Kasumi-1 (cell line): ENCODE measurements at regions not wholly inside any gene's neighbourhood (a gene's known extent, or its start where the extent isn't known, plus 50 kb on each side); places are given as distances from the start of the nearest gene placed in this dataset.

Experiments used
- DNase-seq, 2 experiments: peaks; one replicate each; lab custom pipeline; 2025; lab: John Stamatoyannopoulos, UW

GRCh38 chr12:115215544-115215943 lies 531.6 kb upstream of the TBX3 start:
- DNase-seq, result no peak

- DNase-seq, result no peak
Observed at GRCh38 chr12:115213538-115214016, 529.6 kb upstream of the TBX3 start.

- no peak for DNase-seq
Observed at GRCh38 chr12:115213118-115213517, 529.1 kb upstream of the TBX3 start.

GRCh38 chr12:115212356-115212755 lies 528.4 kb upstream of the TBX3 start:
- DNase-seq, result no peak

GRCh38 chr12:115210533-115211252 lies 526.7 kb upstream of the TBX3 start:
- DNase-seq, result no peak

- DNase-seq, result no peak
Observed at GRCh38 chr12:115209230-115209629, 525.3 kb upstream of the TBX3 start.

- DNase-seq, result no peak
Observed at GRCh38 chr12:115208098-115208497, 524.1 kb upstream of the TBX3 start.

- DNase-seq, result no peak
Observed at GRCh38 chr12:115207216-115207915, 523.4 kb upstream of the TBX3 start.

- no peak for DNase-seq
Observed at GRCh38 chr12:115206801-115207200, 522.8 kb upstream of the TBX3 start.

- DNase-seq, result no peak
Observed at GRCh38 chr12:115205755-115206308, 521.9 kb upstream of the TBX3 start.

- DNase-seq, result no peak
Observed at GRCh38 chr12:115204957-115205754, 521.2 kb upstream of the TBX3 start.

- no peak for DNase-seq
Observed at GRCh38 chr12:115203701-115204100, 519.7 kb upstream of the TBX3 start.

GRCh38 chr12:115201966-115202365 lies 518.0 kb upstream of the TBX3 start:
- DNase-seq, result no peak

- no peak for DNase-seq
Observed at GRCh38 chr12:115199831-115200230, 515.9 kb upstream of the TBX3 start.

- DNase-seq, result no peak
Observed at GRCh38 chr12:115194857-115195256, 510.9 kb upstream of the TBX3 start.

- no peak for DNase-seq
Observed at GRCh38 chr12:115194448-115194847, 510.5 kb upstream of the TBX3 start.

- no peak for DNase-seq
Observed at GRCh38 chr12:115191342-115191741, 507.4 kb upstream of the TBX3 start.

GRCh38 chr12:115190010-115190770 lies 506.2 kb upstream of the TBX3 start:
- DNase-seq, result no peak

GRCh38 chr12:115185506-115185905 lies 501.5 kb upstream of the TBX3 start:
- no peak for DNase-seq

GRCh38 chr12:115183752-115184151 lies 499.8 kb upstream of the TBX3 start:
- no peak for DNase-seq

GRCh38 chr12:115177899-115178298 lies 493.9 kb upstream of the TBX3 start:
- no peak for DNase-seq
